HL-60 (cell line): ENCODE measurements at regions not wholly inside any gene's neighbourhood (a gene's known extent, or its start where the extent isn't known, plus 50 kb on each side); places are given as distances from the start of the nearest gene placed in this dataset.
"Not testable (repeated sequence)": the region's sequence is repeated elsewhere in the genome, so short reads cannot be mapped to it uniquely, and the experiment has no call there.

Experiments used
- DNase-seq, 2 experiments: peaks; one replicate each; pipeline ENCODE4 v3.0.0-alpha.2; 2010 to 2020; ENCODE audit warnings: low read depth in 1 of 2, low spot score in 1 of 2
- H3K27ac ChIP-seq: fragments of 250-450 bp; sonication (Bioruptor Pico); replicated peaks from 2 replicates; pipeline ENCODE4 v1.5.1; 2020; ENCODE audit warnings: mild to moderate bottlenecking, moderate library complexity
- H3K27me3 ChIP-seq: fragments of 250-450 bp; sonication (Bioruptor Pico); 2 replicates; pipeline ENCODE4 v1.5.1; 2021; ENCODE audit warnings: mild to moderate bottlenecking, moderate library complexity; ENCODE audit not compliant: insufficient read depth, poor library complexity, severe bottlenecking
- H3K4me3 ChIP-seq: replicated peaks from 2 replicates; pipeline ENCODE4 v1.5.1; 2011; ENCODE audit warnings: mild to moderate bottlenecking, control low read depth, low read length; ENCODE audit not compliant: insufficient read depth
- GABPA ChIP-seq: IDR thresholded peaks from 2 replicates; pipeline ENCODE4 v1.6.1; 2012; ENCODE audit warnings: low read depth
- POLR2AphosphoS5 ChIP-seq: IDR thresholded peaks from 2 replicates; pipeline ENCODE4 v1.6.1; 2012; ENCODE audit warnings: low read depth
- SPI1 ChIP-seq: IDR thresholded peaks from 2 replicates; pipeline ENCODE4 v1.6.1; 2012; ENCODE audit warnings: low read depth, mild to moderate bottlenecking, borderline replicate concordance
- TF ChIP-seq, protein P1 (sequence below): IDR thresholded peaks from one replicate; pipeline ENCODE4 v1.5.1; 2011; ENCODE audit warnings: low read length, control low read depth, inconsistent platforms; ENCODE audit not compliant: insufficient read depth
- TF ChIP-seq, protein P2 (sequence below): IDR thresholded peaks from 2 replicates; pipeline ENCODE4 v1.6.1; 2012; ENCODE audit warnings: low read depth; ENCODE audit not compliant: insufficient replicate concordance

DNA sequence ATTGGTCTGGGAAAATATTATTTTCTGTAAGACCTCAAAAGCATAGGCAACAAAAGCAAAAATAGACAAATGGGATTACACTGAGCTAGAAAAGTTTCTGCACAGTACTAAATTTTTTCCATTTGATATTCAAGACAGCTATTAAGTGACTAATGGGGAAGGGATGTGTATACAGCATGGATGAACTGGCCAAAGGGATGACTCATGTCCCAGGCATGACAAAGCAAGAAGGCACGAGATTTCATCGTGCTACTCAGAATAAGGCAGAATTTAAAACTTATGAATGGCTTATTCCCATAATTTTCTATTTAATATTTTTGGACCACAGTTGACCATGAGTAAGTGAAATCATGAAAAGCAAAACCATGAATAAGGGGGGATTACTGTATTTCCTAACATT lies 1250.1 kb upstream of the GYPC start:
- DNase-seq = no peak
- Histone ChIP-seq H3K27ac (no peak overlapping the region), H3K4me3 (no peak overlapping the region), H3K27me3 (no peaks in the 10 kb centered on the region)
- TF ChIP-seq SPI1 = no peak
- TF ChIP-seq POLR2AphosphoS5 = no peak
- TF ChIP-seq, protein P1, sequence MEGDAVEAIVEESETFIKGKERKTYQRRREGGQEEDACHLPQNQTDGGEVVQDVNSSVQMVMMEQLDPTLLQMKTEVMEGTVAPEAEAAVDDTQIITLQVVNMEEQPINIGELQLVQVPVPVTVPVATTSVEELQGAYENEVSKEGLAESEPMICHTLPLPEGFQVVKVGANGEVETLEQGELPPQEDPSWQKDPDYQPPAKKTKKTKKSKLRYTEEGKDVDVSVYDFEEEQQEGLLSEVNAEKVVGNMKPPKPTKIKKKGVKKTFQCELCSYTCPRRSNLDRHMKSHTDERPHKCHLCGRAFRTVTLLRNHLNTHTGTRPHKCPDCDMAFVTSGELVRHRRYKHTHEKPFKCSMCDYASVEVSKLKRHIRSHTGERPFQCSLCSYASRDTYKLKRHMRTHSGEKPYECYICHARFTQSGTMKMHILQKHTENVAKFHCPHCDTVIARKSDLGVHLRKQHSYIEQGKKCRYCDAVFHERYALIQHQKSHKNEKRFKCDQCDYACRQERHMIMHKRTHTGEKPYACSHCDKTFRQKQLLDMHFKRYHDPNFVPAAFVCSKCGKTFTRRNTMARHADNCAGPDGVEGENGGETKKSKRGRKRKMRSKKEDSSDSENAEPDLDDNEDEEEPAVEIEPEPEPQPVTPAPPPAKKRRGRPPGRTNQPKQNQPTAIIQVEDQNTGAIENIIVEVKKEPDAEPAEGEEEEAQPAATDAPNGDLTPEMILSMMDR = no peak
- TF ChIP-seq, protein P2, sequence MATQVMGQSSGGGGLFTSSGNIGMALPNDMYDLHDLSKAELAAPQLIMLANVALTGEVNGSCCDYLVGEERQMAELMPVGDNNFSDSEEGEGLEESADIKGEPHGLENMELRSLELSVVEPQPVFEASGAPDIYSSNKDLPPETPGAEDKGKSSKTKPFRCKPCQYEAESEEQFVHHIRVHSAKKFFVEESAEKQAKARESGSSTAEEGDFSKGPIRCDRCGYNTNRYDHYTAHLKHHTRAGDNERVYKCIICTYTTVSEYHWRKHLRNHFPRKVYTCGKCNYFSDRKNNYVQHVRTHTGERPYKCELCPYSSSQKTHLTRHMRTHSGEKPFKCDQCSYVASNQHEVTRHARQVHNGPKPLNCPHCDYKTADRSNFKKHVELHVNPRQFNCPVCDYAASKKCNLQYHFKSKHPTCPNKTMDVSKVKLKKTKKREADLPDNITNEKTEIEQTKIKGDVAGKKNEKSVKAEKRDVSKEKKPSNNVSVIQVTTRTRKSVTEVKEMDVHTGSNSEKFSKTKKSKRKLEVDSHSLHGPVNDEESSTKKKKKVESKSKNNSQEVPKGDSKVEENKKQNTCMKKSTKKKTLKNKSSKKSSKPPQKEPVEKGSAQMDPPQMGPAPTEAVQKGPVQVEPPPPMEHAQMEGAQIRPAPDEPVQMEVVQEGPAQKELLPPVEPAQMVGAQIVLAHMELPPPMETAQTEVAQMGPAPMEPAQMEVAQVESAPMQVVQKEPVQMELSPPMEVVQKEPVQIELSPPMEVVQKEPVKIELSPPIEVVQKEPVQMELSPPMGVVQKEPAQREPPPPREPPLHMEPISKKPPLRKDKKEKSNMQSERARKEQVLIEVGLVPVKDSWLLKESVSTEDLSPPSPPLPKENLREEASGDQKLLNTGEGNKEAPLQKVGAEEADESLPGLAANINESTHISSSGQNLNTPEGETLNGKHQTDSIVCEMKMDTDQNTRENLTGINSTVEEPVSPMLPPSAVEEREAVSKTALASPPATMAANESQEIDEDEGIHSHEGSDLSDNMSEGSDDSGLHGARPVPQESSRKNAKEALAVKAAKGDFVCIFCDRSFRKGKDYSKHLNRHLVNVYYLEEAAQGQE = no peak
- no peak for TF ChIP-seq GABPA

DNA sequence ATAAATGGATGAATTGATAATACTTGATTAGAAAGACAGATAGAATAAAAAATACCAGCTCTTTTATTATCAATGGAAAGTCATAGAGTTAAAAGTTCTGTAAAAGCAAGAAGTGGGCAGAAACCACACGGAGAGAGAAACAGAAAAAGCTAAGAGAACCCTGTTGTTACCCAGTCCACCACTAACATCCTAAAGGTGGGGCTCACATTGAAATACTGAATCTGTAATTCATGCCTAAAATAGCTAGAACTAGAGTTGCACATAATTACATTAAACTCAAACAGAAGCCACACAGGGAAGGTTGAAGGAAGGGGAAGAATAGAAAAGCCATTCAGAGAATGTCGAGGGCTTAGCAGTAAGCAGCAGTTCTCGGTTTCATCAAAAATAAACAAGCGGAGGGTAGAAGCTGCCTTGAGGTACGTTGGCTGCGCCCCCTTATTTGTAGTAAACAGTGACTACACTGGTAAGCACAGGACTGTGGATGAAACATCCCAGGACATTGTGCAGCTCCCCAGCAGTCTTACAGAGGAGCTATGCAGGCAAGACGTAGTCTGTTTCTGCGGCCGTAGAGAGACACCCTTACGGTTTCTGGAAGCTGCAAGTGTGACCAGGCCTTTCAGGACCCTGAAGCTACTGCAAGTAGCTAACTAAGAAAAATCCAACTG lies 1247.0 kb upstream of the GYPC start:
- no peak overlapping the region for H3K4me3 ChIP-seq
- DNase-seq = no peak
- no peaks in the 10 kb centered on the region for H3K27me3 ChIP-seq
- no peak overlapping the region for H3K27ac ChIP-seq
- TF ChIP-seq GABPA (no peak), SPI1 (no peak), POLR2AphosphoS5 (no peak)
- TF ChIP-seq, protein P1 = no peak
- TF ChIP-seq, protein P2 = no peak

DNA sequence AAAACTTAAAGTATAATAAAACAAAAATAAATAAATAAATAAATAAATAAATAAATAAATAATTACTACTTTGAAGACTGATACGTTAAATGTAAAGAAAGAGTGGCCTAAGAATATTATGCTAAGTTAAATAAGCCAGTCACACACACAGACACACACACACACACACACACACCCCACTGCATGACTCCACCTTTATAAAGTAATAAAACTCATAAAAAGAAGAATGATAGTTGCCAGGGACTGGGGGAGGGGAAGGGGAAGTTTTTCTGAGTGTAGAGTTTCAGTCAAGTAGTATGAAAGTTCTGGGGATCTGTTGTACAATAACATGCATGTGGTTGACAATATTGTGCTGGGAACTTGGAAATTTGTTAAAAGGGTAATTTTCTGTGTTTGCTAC lies 1237.5 kb upstream of the GYPC start:
- Histone ChIP-seq H3K27me3 (no peaks in the 10 kb centered on the region), H3K4me3 (no peak overlapping the region), H3K27ac (no peak overlapping the region)
- no peak for DNase-seq
- TF ChIP-seq SPI1 = no peak
- TF ChIP-seq, protein P1 = no peak
- TF ChIP-seq POLR2AphosphoS5 = no peak
- no peak for TF ChIP-seq GABPA
- TF ChIP-seq, protein P2 = no peak

DNA sequence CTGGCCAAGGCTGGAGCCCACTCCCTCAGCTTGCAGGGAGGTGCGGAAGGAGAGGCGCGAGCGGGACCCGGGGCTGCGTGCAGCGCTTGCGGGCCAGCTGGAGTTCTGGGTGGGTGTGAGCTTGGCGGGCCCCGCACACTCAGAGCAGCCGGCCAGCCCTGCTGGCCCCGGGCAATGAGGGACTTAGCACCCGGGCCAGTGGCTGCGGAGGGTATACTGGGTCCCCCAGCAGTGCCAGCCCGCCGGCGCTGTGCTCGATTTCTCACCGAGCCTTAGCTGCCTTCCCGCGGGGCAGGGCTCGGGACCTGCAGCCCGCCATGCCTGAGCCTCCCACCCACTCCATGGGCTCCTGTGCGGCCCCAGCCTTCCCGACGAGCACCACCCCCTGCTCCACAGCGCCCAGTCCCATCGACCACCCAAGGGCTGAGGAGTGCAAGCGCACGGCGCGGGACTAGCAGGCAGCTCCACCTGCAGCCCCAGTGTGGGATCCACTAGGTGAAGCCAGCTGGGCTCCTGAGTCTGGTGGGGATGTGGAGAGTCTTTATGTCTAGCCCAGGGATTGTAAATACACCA lies 1233.7 kb upstream of the GYPC start:
- H3K27ac ChIP-seq, H3K4me3 ChIP-seq, H3K27me3 ChIP-seq, DNase-seq: not testable (repeated sequence)
